22Rv1 (cell line): ENCODE measurements at regions not wholly inside any gene's neighbourhood (a gene's known extent, or its start where the extent isn't known, plus 50 kb on each side); places are given as distances from the start of the nearest gene placed in this dataset.

ENCODE experiments used
- ZFX ChIP-seq: fragments of 450-650 bp; IDR thresholded peaks from 2 replicates; pipeline ENCODE4 v1.6.1; 2017; ENCODE audit warnings: antibody characterized with exemption, borderline replicate concordance
- TF ChIP-seq, protein P1 (sequence below): fragments of 450-650 bp; IDR thresholded peaks from 2 replicates; pipeline ENCODE4 v1.5.1; 2017; ENCODE audit warnings: mild to moderate bottlenecking

DNA sequence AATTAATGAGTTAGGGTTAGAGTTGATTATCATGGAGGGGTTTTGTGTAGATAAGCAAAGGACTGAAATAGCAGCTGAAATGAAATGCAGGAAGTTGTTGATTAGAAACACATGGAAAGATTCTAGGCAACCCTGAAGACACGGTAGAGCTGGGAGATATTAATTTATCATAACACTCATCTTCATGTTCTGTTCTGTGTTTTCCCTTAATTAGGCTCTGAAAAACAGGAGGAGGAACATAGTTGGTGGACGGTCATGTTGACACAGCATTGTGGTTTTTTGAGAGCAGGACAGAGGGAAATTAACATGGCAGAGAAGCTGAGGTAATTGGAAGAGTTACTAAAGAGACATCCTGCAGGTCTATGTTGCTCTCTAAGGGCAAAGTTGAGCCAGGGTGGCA lies 138.8 kb upstream of the UBASH3B start:
- TF ChIP-seq, protein P1, sequence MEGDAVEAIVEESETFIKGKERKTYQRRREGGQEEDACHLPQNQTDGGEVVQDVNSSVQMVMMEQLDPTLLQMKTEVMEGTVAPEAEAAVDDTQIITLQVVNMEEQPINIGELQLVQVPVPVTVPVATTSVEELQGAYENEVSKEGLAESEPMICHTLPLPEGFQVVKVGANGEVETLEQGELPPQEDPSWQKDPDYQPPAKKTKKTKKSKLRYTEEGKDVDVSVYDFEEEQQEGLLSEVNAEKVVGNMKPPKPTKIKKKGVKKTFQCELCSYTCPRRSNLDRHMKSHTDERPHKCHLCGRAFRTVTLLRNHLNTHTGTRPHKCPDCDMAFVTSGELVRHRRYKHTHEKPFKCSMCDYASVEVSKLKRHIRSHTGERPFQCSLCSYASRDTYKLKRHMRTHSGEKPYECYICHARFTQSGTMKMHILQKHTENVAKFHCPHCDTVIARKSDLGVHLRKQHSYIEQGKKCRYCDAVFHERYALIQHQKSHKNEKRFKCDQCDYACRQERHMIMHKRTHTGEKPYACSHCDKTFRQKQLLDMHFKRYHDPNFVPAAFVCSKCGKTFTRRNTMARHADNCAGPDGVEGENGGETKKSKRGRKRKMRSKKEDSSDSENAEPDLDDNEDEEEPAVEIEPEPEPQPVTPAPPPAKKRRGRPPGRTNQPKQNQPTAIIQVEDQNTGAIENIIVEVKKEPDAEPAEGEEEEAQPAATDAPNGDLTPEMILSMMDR = no peak
- no peak for TF ChIP-seq ZFX
